Activated CD8-positive, alpha-beta T cell treated with anti-CD3 and anti-CD28 coated beads for 36 hours (primary cell): ENCODE measurements at regions not wholly inside any gene's neighbourhood (a gene's known extent, or its start where the extent isn't known, plus 50 kb on each side); places are given as distances from the start of the nearest gene placed in this dataset.

Experiments
- ATAC-seq: fragments of 200-7000 bp; cut with Tn5 transposase; one replicate; pipeline ENCODE4 v1.10.0; 2021; ENCODE audit warnings: mild to moderate bottlenecking, moderate library complexity
- CTCF ChIA-PET: fragments of 350-600 bp; sonication (Branson Sonifier 250); formaldehyde crosslinking; loops from one replicate; lab custom pipeline; 2021; ENCODE audit warnings: antibody characterized with exemption; lab: Charles Lee
- POLR2A ChIA-PET: fragments of 350-600 bp; sonication (Branson Sonifier 250); formaldehyde crosslinking; loops from one replicate; lab custom pipeline; 2021; ENCODE audit warnings: antibody characterized with exemption; lab: Charles Lee
- DNase-seq: peaks from one replicate; pipeline ENCODE4 v3.0.0-alpha.2; 2020
- H3K27ac Mint-ChIP-seq: one replicate; pipeline ENCODE4 v1.8.0; 2021; ENCODE audit warnings: mild to moderate bottlenecking, mixed read lengths
- H3K27me3 Mint-ChIP-seq: one replicate; pipeline ENCODE4 v1.8.0; 2021; ENCODE audit warnings: mixed read lengths
- H3K36me3 Mint-ChIP-seq: one replicate; pipeline ENCODE4 v1.8.0; 2021; ENCODE audit warnings: low read depth, mixed read lengths
- H3K4me1 Mint-ChIP-seq: one replicate; pipeline ENCODE4 v1.8.0; 2021; ENCODE audit warnings: low read depth, mixed read lengths
- H3K4me3 Mint-ChIP-seq: one replicate; pipeline ENCODE4 v1.8.0; 2021; ENCODE audit warnings: mild to moderate bottlenecking, moderate library complexity, mixed read lengths
- H3K9me3 Mint-ChIP-seq: one replicate; pipeline ENCODE4 v1.8.0; 2021; ENCODE audit warnings: mixed read lengths
- CTCF ChIP-seq: fragments of 200-600 bp; IDR thresholded peaks from one replicate; pipeline ENCODE4 v1.8.0; 2022; ENCODE audit warnings: antibody characterized with exemption, mild to moderate bottlenecking
- intact Hi-C: fragments of 100-400 bp; cut with micrococcal nuclease; formaldehyde crosslinking; loops from one replicate; pipeline ENCODE4 v1.10.0; 2022

GRCh38 chr18:46416706-46417638 is 240.0 kb downstream of the LOXHD1 start:
- no peaks in the 10 kb centered on the region for H3K27me3 Mint-ChIP-seq
- no peak overlapping the region for H3K27ac Mint-ChIP-seq
- intact Hi-C loops = no loop called here
- peaks cover 10% of the 10 kb centered on the region for H3K4me1 Mint-ChIP-seq
- no peaks in the 10 kb centered on the region for H3K9me3 Mint-ChIP-seq
- ChIA-PET CTCF (no interaction called here), POLR2A (no interaction called here)
- H3K36me3 Mint-ChIP-seq = no peaks in the 10 kb centered on the region
- no peak overlapping the region for H3K4me3 Mint-ChIP-seq
- ATAC-seq (peak; percentile 88), DNase-seq (peak; percentile 24)
- no peak for TF ChIP-seq CTCF

- intact Hi-C loops = no loop called here
- Mint-ChIP-seq H3K27ac (no peak overlapping the region), H3K36me3 (no peaks in the 10 kb centered on the region), H3K27me3 (no peaks in the 10 kb centered on the region), H3K4me1 (peaks cover 10% of the 10 kb centered on the region), H3K9me3 (no peaks in the 10 kb centered on the region), H3K4me3 (no peak overlapping the region)
- no peak for ATAC-seq
- no peak for TF ChIP-seq CTCF
- no peak for DNase-seq
- POLR2A ChIA-PET = no interaction called here
- CTCF ChIA-PET = no interaction called here
Measured at GRCh38 chr18:46418663-46419260, 238.3 kb downstream of the LOXHD1 start.

GRCh38 chr18:46419391-46420141 is 237.5 kb downstream of the LOXHD1 start:
- Mint-ChIP-seq H3K4me3 (no peak overlapping the region), H3K9me3 (no peaks in the 10 kb centered on the region), H3K27me3 (no peaks in the 10 kb centered on the region), H3K36me3 (no peaks in the 10 kb centered on the region), H3K4me1 (peaks cover 10% of the 10 kb centered on the region), H3K27ac (no peak overlapping the region)
- TF ChIP-seq CTCF = no peak
- ChIA-PET CTCF (interaction anchor here (1.3 kb wide), 1 partner anchor 139 kb away, joined by 4 read pairs; no protein-coding TSS in a partner anchor), POLR2A (no interaction called here)
- ATAC-seq (peak; percentile 42), DNase-seq (peak; percentile 16)
- intact Hi-C loops = no loop called here

- no peaks in the 10 kb centered on the region for H3K9me3 Mint-ChIP-seq
- ATAC-seq (no peak), DNase-seq (no peak)
- H3K27ac Mint-ChIP-seq = no peak overlapping the region
- ChIA-PET CTCF (interaction anchor here (1.5 kb wide), 2 partner anchors 236 to 249 kb away, joined by 3 to 4 read pairs; no protein-coding TSS in a partner anchor), POLR2A (no interaction called here)
- TF ChIP-seq CTCF = no peak
- H3K4me3 Mint-ChIP-seq = no peak overlapping the region
- peaks cover 10% of the 10 kb centered on the region for H3K4me1 Mint-ChIP-seq
- intact Hi-C loops = no loop called here
- no peaks in the 10 kb centered on the region for H3K36me3 Mint-ChIP-seq
- H3K27me3 Mint-ChIP-seq = no peaks in the 10 kb centered on the region
Measured at GRCh38 chr18:46421973-46422551, 235.0 kb downstream of the LOXHD1 start.
